Liver (tissue), 8 donors: ENCODE measurements at regions not wholly inside any gene's neighbourhood (a gene's known extent, or its start where the extent isn't known, plus 50 kb on each side); places are given as distances from the start of the nearest gene placed in this dataset.

Experiments
- DNase-seq: peaks from one replicate; pipeline ENCODE4 v3.0.0-alpha.2; 2017; ENCODE audit warnings: low spot score
- H3K27ac ChIP-seq, 2 donors: one replicate each; pipeline ENCODE4 v1.7.0; 2013; ENCODE audit warnings: inconsistent platforms in 2 of 2, low read length in 2 of 2, control low read depth in 1 of 2, low read depth in 1 of 2, mild to moderate bottlenecking in 1 of 2
- H3K27me3 ChIP-seq, 4 donors: one replicate each; pipeline versions ENCODE4 v1.6.1 to v1.7.0; 2013; ENCODE audit warnings: low read length in 3 of 4, inconsistent platforms in 1 of 4, mild to moderate bottlenecking in 1 of 4, moderate library complexity in 1 of 4; ENCODE audit not compliant: control insufficient read depth in 4 of 4, insufficient read depth in 4 of 4
- H3K36me3 ChIP-seq, 4 donors: one replicate each; pipeline versions ENCODE4 v1.6.1 to v1.7.0; 2013; ENCODE audit warnings: low read length in 3 of 4, mild to moderate bottlenecking in 3 of 4, low read depth in 1 of 4, moderate library complexity in 1 of 4; ENCODE audit not compliant: control insufficient read depth in 4 of 4, insufficient read depth in 3 of 4
- H3K4me1 ChIP-seq, 4 donors: one replicate each; pipeline versions ENCODE4 v1.6.1 to v1.7.0; 2013; ENCODE audit warnings: low read length in 3 of 4, mild to moderate bottlenecking in 3 of 4, moderate library complexity in 1 of 4; ENCODE audit not compliant: control insufficient read depth in 4 of 4, insufficient read depth in 4 of 4
- H3K4me3 ChIP-seq, 3 donors: one replicate each; pipeline versions ENCODE4 v1.6.1 to v1.7.0; 2013; ENCODE audit warnings: low read length in 3 of 3, control low read depth in 1 of 3, low read depth in 1 of 3, mild to moderate bottlenecking in 1 of 3
- H3K9ac ChIP-seq, 2 donors: one replicate each; pipeline ENCODE4 v1.7.0; 2013; ENCODE audit warnings: low read length in 2 of 2, mild to moderate bottlenecking in 2 of 2, moderate library complexity in 2 of 2, control low read depth in 1 of 2, low read depth in 1 of 2
- H3K9me3 ChIP-seq, 4 donors: one replicate each; pipeline versions ENCODE4 v1.6.1 to v1.7.0; 2013; ENCODE audit warnings: low read length in 3 of 4; ENCODE audit not compliant: control insufficient read depth in 4 of 4
- CTCF ChIP-seq: fragments of 150-350 bp; IDR thresholded peaks from 2 replicates; pipeline ENCODE4 v1.5.1; 2017; ENCODE audit warnings: improper control_type of control experiment, low read depth, low read length; ENCODE audit not compliant: missing input control
- EGR1 ChIP-seq, 2 donors: IDR thresholded peaks; 2 replicates each; pipeline ENCODE4 v1.6.1; 2016 to 2018; ENCODE audit warnings: antibody characterized with exemption in 2 of 2, low read depth in 2 of 2
- FOXA1 ChIP-seq: IDR thresholded peaks from 2 replicates; pipeline ENCODE4 v1.6.1; 2016; ENCODE audit warnings: antibody characterized with exemption
- FOXA2 ChIP-seq: IDR thresholded peaks from 2 replicates; pipeline ENCODE4 v1.6.1; 2016; ENCODE audit warnings: antibody characterized with exemption
- GABPA ChIP-seq, 2 donors: IDR thresholded peaks in 1 of 2; conservative IDR thresholded peaks in 1 of 2; 2 replicates each; pipeline ENCODE4 v1.6.1; 2016; ENCODE audit warnings: antibody characterized with exemption in 2 of 2, mild to moderate bottlenecking in 1 of 2, moderate library complexity in 1 of 2
- HNF4A ChIP-seq, 2 donors: conservative IDR thresholded peaks; 2 replicates each; pipeline ENCODE4 v1.6.1; 2016; ENCODE audit warnings: antibody characterized with exemption in 2 of 2, mild to moderate bottlenecking in 2 of 2
- JUND ChIP-seq, 2 donors: IDR thresholded peaks; 2 replicates each; pipeline ENCODE4 v1.6.1; 2016; ENCODE audit warnings: antibody characterized with exemption in 2 of 2
- NR2F2 ChIP-seq: IDR thresholded peaks from 2 replicates; pipeline ENCODE4 v1.6.1; 2016; ENCODE audit warnings: antibody characterized with exemption
- REST ChIP-seq: IDR thresholded peaks from 2 replicates; pipeline ENCODE4 v1.6.1; 2016; ENCODE audit warnings: antibody characterized with exemption, mild to moderate bottlenecking
- RXRA ChIP-seq, 2 donors: IDR thresholded peaks; 2 replicates each; pipeline ENCODE4 v1.6.1; 2017 to 2018; ENCODE audit warnings: antibody characterized with exemption in 2 of 2, mild to moderate bottlenecking in 1 of 2
- TAF1 ChIP-seq: conservative IDR thresholded peaks from 2 replicates; pipeline ENCODE4 v1.6.1; 2016; ENCODE audit warnings: antibody characterized with exemption, mild to moderate bottlenecking
- YY1 ChIP-seq: IDR thresholded peaks from 2 replicates; pipeline ENCODE4 v1.6.1; 2016; ENCODE audit warnings: antibody characterized with exemption, mild to moderate bottlenecking
- ZBTB33 ChIP-seq: IDR thresholded peaks from 2 replicates; pipeline ENCODE4 v1.6.1; 2016; ENCODE audit warnings: antibody characterized with exemption
- WGBS: extraction: QIAGEN DNeasy Blood & Tissue Kit; methylation state at CpG from one replicate; pipeline ENCODE4 v1.1.7; 2013; 5-methylcytosine and 5-hydroxymethylcytosine counted together
- donor health status: healthy.
- donor health status: healthy.
- donor health status: healthy.
- donor health status: healthy.
- donor health status: healthy.

GRCh38 chr18:45503990-45504389 lies 111.3 kb upstream of the SLC14A2 start:
- peaks cover 0 to 7% (median 2%) of the 10 kb centered on the region in 4 donors for H3K9me3 ChIP-seq
- no peaks in the 10 kb centered on the region for H3K36me3 ChIP-seq
- 60% methylated on average over 3 of the region's 3 CpGs for WGBS
- no peak for TF ChIP-seq NR2F2
- no peak for TF ChIP-seq REST
- no peak for TF ChIP-seq GABPA (IDR thresholded peaks at IDR 0.05 in 1 of 2, conservative IDR thresholded peaks at IDR 0.05 in 1 of 2)
- no peak for TF ChIP-seq RXRA (IDR thresholded peaks at IDR 0.05)
- TF ChIP-seq HNF4A (conservative IDR thresholded peaks at IDR 0.05) = no peak
- TF ChIP-seq CTCF = no peak
- TF ChIP-seq TAF1 = no peak
- H3K9ac ChIP-seq = no peak overlapping the region
- DNase-seq = no peak
- H3K27me3 ChIP-seq = no peaks in the 10 kb centered on the region
- no peak overlapping the region for H3K27ac ChIP-seq
- H3K4me3 ChIP-seq = no peak overlapping the region
- H3K4me1 ChIP-seq = no peaks in the 10 kb centered on the region

GRCh38 chr18:45505497-45506206 lies 109.6 kb upstream of the SLC14A2 start:
- Histone ChIP-seq H3K4me1 (no peaks in the 10 kb centered on the region), H3K27ac (no peak overlapping the region), H3K27me3 (no peaks in the 10 kb centered on the region), H3K9ac (no peak overlapping the region), H3K36me3 (no peaks in the 10 kb centered on the region), H3K4me3 (no peak overlapping the region), H3K9me3 (peaks cover 0 to 7% (median 2%) of the 10 kb centered on the region in 4 donors)
- no peak for TF ChIP-seq YY1
- TF ChIP-seq FOXA2 = no peak
- no peak for TF ChIP-seq NR2F2
- WGBS = 65% methylated on average over 12 of the region's 12 CpGs
- DNase-seq = no peak

- no peak overlapping the region for H3K9ac ChIP-seq
- no peak for DNase-seq
- WGBS = 91% methylated on average over 4 of the region's 4 CpGs
- no peak overlapping the region for H3K27ac ChIP-seq
- no peaks in the 10 kb centered on the region for H3K36me3 ChIP-seq
- H3K4me1 ChIP-seq = no peaks in the 10 kb centered on the region
- no peaks in the 10 kb centered on the region for H3K27me3 ChIP-seq
- no peak overlapping the region for H3K4me3 ChIP-seq
- H3K9me3 ChIP-seq = peaks cover 0 to 7% (median 2%) of the 10 kb centered on the region in 4 donors
- TF ChIP-seq YY1 (no peak), REST (no peak), EGR1 (IDR thresholded peaks at IDR 0.05; ENCODE audit: low read depth in 2 of 2) (no peak), CTCF (no peak), ZBTB33 (no peak), NR2F2 (no peak), FOXA1 (no peak), JUND (IDR thresholded peaks at IDR 0.05) (no peak)
These were observed 108.3 kb upstream of the SLC14A2 start for GRCh38 chr18:45506951-45507350.
